Liver (tissue), 3 donors: ENCODE measurements at regions not wholly inside any gene's neighbourhood (a gene's known extent, or its start where the extent isn't known, plus 50 kb on each side); places are given as distances from the start of the nearest gene placed in this dataset.

ENCODE experiments used
- RXRA ChIP-seq, 2 donors: IDR thresholded peaks; 2 replicates each; pipeline ENCODE4 v1.6.1; 2017 to 2018; ENCODE audit warnings: antibody characterized with exemption in 2 of 2, mild to moderate bottlenecking in 1 of 2
- SP1 ChIP-seq: IDR thresholded peaks from 2 replicates; pipeline ENCODE4 v1.6.1; 2018; ENCODE audit warnings: antibody characterized with exemption, mild to moderate bottlenecking
- TF ChIP-seq, protein P1 (sequence below): fragments of 150-350 bp; IDR thresholded peaks from 2 replicates; pipeline ENCODE4 v1.5.1; 2017; ENCODE audit warnings: improper control_type of control experiment, low read depth, low read length; ENCODE audit not compliant: missing input control
- donor health status: healthy.
- donor health status: healthy.

DNA sequence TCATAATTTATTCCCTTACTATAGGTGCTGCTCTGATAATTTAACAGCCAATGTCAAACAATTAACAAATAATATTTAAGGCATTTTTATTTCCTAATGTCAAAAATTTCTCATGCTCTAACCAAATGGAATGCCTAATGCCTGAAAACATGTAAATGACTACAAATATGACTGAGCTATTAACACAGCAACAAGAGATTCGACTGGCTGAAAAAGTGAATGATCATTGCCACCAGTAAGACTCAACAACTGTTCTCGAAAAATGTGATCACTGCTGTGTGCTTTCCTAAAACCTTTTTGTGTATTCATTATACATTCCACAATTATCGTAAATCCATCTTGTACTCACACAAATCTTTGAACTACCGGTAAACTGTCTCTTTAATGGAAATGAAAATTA lies 118.7 kb downstream of the NPY start:
- TF ChIP-seq SP1 (no peak), RXRA (IDR thresholded peaks at IDR 0.05) (no peak)
- TF ChIP-seq, protein P1, sequence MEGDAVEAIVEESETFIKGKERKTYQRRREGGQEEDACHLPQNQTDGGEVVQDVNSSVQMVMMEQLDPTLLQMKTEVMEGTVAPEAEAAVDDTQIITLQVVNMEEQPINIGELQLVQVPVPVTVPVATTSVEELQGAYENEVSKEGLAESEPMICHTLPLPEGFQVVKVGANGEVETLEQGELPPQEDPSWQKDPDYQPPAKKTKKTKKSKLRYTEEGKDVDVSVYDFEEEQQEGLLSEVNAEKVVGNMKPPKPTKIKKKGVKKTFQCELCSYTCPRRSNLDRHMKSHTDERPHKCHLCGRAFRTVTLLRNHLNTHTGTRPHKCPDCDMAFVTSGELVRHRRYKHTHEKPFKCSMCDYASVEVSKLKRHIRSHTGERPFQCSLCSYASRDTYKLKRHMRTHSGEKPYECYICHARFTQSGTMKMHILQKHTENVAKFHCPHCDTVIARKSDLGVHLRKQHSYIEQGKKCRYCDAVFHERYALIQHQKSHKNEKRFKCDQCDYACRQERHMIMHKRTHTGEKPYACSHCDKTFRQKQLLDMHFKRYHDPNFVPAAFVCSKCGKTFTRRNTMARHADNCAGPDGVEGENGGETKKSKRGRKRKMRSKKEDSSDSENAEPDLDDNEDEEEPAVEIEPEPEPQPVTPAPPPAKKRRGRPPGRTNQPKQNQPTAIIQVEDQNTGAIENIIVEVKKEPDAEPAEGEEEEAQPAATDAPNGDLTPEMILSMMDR = no peak
